ENCODE measurements at regions not wholly inside any gene's neighbourhood (a gene's known extent, or its start where the extent isn't known, plus 50 kb on each side); places are given as distances from the start of the nearest gene placed in this dataset.
"Not testable (repeated sequence)": the region's sequence is repeated elsewhere in the genome, so short reads cannot be mapped to it uniquely, and the experiment has no call there.

DNA sequence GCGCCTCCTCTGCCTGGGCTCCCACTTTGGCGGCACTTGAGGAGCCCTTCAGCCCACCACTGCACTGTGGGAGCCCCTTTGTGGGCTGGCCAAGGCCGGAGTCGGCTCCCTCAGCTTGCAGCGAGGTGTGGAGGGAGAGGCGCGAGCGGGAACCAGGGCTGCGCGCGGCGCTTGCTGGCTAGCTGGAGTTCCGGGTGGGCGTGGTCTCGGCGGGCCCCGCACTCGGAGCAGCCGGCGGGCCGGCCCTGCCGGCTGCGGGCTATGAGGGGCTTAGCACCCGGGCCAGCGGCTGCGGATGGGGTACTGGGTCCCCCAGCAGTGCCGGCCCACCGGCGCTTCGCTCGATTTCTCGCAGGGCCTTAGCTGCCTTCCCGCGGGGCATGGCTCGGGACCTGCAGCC, 344.5 kb downstream of the NYAP2 start:
- not testable (repeated sequence) for DNase-seq (ENCODE audit: low spot score)

GRCh38 chr2:225742487-225742886, 343.0 kb downstream of the NYAP2 start:
- no peak for DNase-seq (ENCODE audit: low spot score)

DNA sequence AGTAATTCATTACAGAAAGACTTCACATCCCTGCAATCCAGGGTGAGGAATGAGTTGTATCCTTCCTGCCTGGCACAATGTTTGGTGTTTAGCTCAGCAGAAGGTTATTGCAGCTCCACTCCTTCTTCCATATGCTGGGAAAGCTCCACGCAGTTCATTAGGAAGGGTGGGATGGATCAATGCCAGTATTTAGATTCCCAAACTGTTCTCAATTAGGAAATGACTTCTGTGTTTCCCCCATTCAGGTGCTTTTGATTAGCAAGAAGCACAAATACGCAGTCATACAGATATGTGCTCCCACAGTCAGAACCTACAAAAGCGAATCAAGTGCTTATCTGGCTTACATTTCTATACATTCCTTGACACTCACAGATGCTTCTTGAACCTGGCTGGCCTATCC, 340.6 kb downstream of the NYAP2 start:
- no peak for DNase-seq (ENCODE audit: low spot score)

DNA sequence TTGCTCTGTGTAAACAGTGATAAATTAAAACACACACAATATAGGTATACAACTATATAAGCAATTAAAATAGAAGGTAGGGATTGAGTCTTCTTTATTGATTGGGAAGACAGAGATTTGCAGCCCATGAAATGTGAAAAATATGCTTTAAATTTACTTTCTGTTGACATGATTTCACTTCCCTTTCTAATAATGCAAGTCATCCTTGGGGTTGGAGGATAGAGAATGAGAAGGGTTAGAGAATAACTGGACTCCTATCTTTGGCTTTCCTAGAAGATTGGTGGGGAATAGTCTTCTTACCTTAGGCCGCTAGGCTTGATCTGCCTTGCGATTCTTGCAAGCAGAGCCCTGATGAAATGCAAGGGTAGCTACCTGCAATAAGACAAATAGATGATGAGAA, 339.8 kb downstream of the NYAP2 start:
- no peak for DNase-seq (ENCODE audit: low spot score)

GRCh38 chr2:225738735-225739134, 339.2 kb downstream of the NYAP2 start:
- no peak for DNase-seq (ENCODE audit: low spot score)

GRCh38 chr2:225737556-225737955, 338.0 kb downstream of the NYAP2 start:
- no peak for DNase-seq (ENCODE audit: low spot score)

DNA sequence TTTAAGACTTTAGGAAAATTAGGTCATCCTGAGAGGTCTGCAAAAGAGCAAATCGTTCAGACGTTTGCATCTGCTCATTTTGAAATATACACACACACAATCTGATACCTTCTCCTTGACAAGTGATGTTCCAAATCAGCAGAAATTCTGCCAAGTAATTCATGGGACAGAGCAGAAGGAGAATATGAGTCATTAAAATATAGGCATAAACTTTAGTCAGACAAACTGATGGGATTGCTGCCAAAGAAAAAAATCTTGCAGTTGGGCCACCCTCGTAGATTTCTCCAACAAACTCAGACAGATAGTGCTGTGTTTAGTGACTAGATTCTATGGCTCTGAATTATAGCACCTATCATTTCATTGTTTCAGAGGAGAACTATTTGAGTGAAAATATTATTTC, 336.3 kb downstream of the NYAP2 start:
- no peak for DNase-seq (ENCODE audit: low spot score)

DNA sequence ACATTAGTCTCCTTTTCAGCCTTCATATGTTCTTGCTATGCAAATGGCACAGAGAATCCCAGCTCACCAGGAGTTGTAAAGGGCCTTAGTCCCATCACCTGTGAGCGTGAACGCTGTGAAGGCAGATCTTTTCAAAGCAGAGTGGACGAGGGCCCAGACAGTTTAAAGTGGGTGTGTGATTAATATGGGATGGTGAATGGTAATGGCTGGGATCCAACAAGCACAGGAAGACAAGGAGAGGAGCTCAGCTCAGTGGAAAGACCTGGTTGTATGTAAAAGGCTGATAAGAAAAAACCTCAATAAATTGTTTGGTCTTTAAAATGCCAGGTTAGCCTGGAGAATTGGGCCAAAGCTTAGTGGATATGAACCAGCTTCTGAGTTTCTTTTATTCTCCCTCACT, 326.2 kb downstream of the NYAP2 start:
- DNase-seq (ENCODE audit: low spot score), result no peak

All from hematopoietic multipotent progenitor cell treated with erythropoietin and hydrocortisone succinate and interleukin-3 and kit ligand, for 17 days (in vitro differentiated cells).